SU-DHL-6 (cell line): ENCODE measurements at regions not wholly inside any gene's neighbourhood (a gene's known extent, or its start where the extent isn't known, plus 50 kb on each side); places are given as distances from the start of the nearest gene placed in this dataset.
A peak's percentile ranks its signal among the peaks of the same experiment; 100 is the strongest.

Experiments
- H2AFZ ChIP-seq: fragments of 200-600 bp; sonication (generic); 2 replicates; pipeline ENCODE4 v1.6.1; 2014; ENCODE audit warnings: low read depth, mild to moderate bottlenecking, moderate library complexity, mixed read lengths, antibody characterized with exemption, low read length; ENCODE audit not compliant: severe bottlenecking
- H3F3A ChIP-seq: fragments of 200-600 bp; shearing (Covaris generic); 2 replicates; pipeline ENCODE4 v1.6.0; 2016; ENCODE audit warnings: antibody characterized with exemption, mild to moderate bottlenecking; ENCODE audit not compliant: insufficient read depth
- H3K27ac ChIP-seq: fragments of 200-600 bp; sonication (generic); 2 replicates; pipeline ENCODE4 v1.5.1; 2016; ENCODE audit warnings: low read depth, mild to moderate bottlenecking, low read length, moderate library complexity, mixed read lengths
- H3K27me3 ChIP-seq: fragments of 200-600 bp; sonication (generic), shearing (Covaris generic); 2 replicates; pipeline ENCODE4 v1.6.0; 2014; ENCODE audit warnings: mild to moderate bottlenecking, low read length
- H3K36me3 ChIP-seq: fragments of 200-600 bp; sonication (generic); 2 replicates; pipeline ENCODE4 v1.6.1; 2014; ENCODE audit warnings: mild to moderate bottlenecking, low read length, mixed read lengths
- H3K4me2 ChIP-seq: fragments of 300-600, 200-600 bp; shearing (Covaris generic), sonication (generic); 2 replicates; pipeline ENCODE4 v1.6.0; 2014; ENCODE audit warnings: low read length, low read depth, mild to moderate bottlenecking; ENCODE audit not compliant: poor library complexity, severe bottlenecking
- H3K4me3 ChIP-seq: fragments of 200-600 bp; sonication (generic); 2 replicates; pipeline ENCODE4 v1.5.1; 2014; ENCODE audit warnings: antibody characterized with exemption, low read length, mild to moderate bottlenecking, mixed read lengths; ENCODE audit not compliant: insufficient read depth, poor library complexity, severe bottlenecking
- H3K79me2 ChIP-seq: fragments of 200-600 bp; sonication (generic); 2 replicates; pipeline ENCODE4 v1.6.1; 2014; ENCODE audit warnings: mild to moderate bottlenecking, low read length, moderate library complexity; ENCODE audit not compliant: insufficient read depth
- H3K9ac ChIP-seq: fragments of 200-600 bp; sonication (generic); 2 replicates; pipeline ENCODE4 v1.7.0; 2014; ENCODE audit warnings: mild to moderate bottlenecking, low read length
- H3K9me2 ChIP-seq: fragments of 200-600 bp; sonication (generic); replicated peaks from 2 replicates; pipeline ENCODE4 v1.6.1; 2014; ENCODE audit warnings: low read length; ENCODE audit not compliant: insufficient read depth
- H3K9me3 ChIP-seq: fragments of 200-600 bp; sonication (generic); 2 replicates; pipeline ENCODE4 v1.6.1; 2014; ENCODE audit warnings: low read length, mixed read lengths; ENCODE audit not compliant: insufficient read depth
- H4K20me1 ChIP-seq: fragments of 200-600 bp; sonication (generic); 2 replicates; pipeline ENCODE4 v1.6.1; 2014; ENCODE audit warnings: low read depth, mild to moderate bottlenecking, antibody characterized with exemption, low read length, moderate library complexity, mixed read lengths
- EZH2phosphoT487 ChIP-seq: fragments of 200-600 bp; sonication (generic), shearing (Covaris generic); conservative IDR thresholded peaks from 2 replicates; pipeline ENCODE4 v1.6.1; 2018; ENCODE audit warnings: mild to moderate bottlenecking, antibody characterized with exemption, low read length, moderate library complexity, mixed read lengths
- TF ChIP-seq, protein P1 (sequence below): fragments of 200-600 bp; sonication (generic); IDR thresholded peaks from one replicate; pipeline ENCODE4 v1.5.1; 2017; ENCODE audit warnings: antibody characterized with exemption, mild to moderate bottlenecking, low read length, moderate library complexity; ENCODE audit not compliant: insufficient read depth, poor library complexity, severe bottlenecking

DNA sequence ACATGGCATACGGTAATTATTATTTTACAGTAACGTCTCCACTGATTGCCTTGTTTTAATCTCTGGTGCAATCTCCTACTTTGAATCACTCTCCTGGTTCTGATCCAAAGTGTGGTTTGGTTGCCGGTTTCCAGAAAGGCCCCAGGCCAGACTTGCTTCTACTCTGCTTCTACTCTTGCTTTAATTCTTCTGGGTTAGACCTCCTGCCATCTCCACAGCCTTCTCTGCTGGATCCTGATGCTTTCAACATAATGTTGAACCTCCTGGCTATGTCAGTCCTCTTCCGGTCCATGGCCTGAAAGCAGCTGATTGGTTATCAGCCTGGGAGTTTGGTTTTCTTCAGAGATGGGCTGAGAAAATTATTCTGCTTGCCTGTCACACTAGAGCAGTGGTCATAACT lies 266.5 kb upstream of the RIMS1 start:
- no peaks in the 10 kb centered on the region for H3K79me2 ChIP-seq
- no peaks in the 10 kb centered on the region for H3K27me3 ChIP-seq
- H3K9me3 ChIP-seq = no peaks in the 10 kb centered on the region
- no peak overlapping the region for H2AFZ ChIP-seq
- H3K36me3 ChIP-seq = no peaks in the 10 kb centered on the region
- H3K9me2 ChIP-seq = no peaks in the 10 kb centered on the region
- no peak overlapping the region for H3K4me2 ChIP-seq
- TF ChIP-seq EZH2phosphoT487 = no peak
- TF ChIP-seq, protein P1, sequence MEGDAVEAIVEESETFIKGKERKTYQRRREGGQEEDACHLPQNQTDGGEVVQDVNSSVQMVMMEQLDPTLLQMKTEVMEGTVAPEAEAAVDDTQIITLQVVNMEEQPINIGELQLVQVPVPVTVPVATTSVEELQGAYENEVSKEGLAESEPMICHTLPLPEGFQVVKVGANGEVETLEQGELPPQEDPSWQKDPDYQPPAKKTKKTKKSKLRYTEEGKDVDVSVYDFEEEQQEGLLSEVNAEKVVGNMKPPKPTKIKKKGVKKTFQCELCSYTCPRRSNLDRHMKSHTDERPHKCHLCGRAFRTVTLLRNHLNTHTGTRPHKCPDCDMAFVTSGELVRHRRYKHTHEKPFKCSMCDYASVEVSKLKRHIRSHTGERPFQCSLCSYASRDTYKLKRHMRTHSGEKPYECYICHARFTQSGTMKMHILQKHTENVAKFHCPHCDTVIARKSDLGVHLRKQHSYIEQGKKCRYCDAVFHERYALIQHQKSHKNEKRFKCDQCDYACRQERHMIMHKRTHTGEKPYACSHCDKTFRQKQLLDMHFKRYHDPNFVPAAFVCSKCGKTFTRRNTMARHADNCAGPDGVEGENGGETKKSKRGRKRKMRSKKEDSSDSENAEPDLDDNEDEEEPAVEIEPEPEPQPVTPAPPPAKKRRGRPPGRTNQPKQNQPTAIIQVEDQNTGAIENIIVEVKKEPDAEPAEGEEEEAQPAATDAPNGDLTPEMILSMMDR = no peak
- no peak overlapping the region for H3K9ac ChIP-seq
- no peak overlapping the region for H3K4me3 ChIP-seq
- 0 out of 2 replicates have a peak, but pooled peaks cover 3% of the 10 kb centered on the region for H4K20me1 ChIP-seq
- H3F3A ChIP-seq = no peaks in the 10 kb centered on the region
- no peak overlapping the region for H3K27ac ChIP-seq

DNA sequence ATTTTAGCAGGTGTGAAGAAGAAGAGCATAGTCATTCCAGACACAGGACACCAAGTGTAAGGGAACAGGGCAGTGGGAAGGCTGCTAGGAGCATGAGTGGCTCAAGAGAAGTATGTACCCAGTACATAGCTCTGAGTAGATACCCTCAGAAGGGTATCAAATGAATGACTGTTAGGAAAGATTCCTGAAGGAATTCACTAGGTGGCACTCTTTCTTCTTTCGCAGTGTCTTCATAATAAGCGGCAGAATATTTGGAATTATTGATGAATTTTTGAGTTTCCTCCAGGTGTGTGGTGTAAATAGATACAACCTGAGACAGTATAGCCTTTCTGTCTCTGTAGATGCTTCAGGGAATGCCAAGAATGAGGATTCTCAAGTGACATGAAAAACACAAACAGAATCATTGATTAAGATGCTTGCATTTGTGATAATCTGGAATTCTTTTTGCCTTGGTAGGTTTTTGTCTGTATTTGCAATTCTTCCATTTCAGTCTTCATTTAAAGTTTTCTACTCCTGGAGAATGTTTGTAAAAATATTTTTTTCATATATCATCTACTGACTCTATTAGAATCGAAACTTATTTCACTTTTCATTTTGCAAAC lies 264.3 kb upstream of the RIMS1 start:
- no peaks in the 10 kb centered on the region for H3K9me3 ChIP-seq
- no peaks in the 10 kb centered on the region for H3K27me3 ChIP-seq
- no peak overlapping the region for H2AFZ ChIP-seq
- 0 out of 2 replicates have a peak, but pooled peaks cover 3% of the 10 kb centered on the region for H4K20me1 ChIP-seq
- no peaks in the 10 kb centered on the region for H3K79me2 ChIP-seq
- H3K9me2 ChIP-seq = no peaks in the 10 kb centered on the region
- TF ChIP-seq, protein P1 = peak; percentile 9
- no peak for TF ChIP-seq EZH2phosphoT487
- H3K27ac ChIP-seq = no peak overlapping the region
- H3K4me2 ChIP-seq = no peak overlapping the region
- H3K36me3 ChIP-seq = no peaks in the 10 kb centered on the region
- no peak overlapping the region for H3K4me3 ChIP-seq
- no peak overlapping the region for H3K9ac ChIP-seq
- no peaks in the 10 kb centered on the region for H3F3A ChIP-seq

DNA sequence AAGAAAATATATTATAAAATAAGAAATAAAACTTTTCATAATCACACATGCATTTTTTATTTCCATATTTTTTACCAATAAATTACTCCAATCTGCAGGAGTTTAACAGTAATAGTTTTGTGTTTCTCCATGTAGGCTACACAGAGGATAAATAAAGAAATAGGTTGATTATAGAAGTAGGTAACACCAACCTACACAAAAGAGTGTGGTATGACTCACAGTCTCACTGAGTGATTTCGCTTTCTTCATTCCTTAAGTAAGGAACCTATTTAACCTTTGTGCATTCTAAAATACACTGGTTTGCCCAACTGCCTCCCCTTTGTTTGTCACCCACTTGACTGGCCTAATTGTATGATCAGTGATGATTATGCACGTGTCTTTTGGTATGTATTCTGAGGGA lies 244.2 kb upstream of the RIMS1 start:
- Histone ChIP-seq H3K79me2 (no peaks in the 10 kb centered on the region), H2AFZ (no peak overlapping the region), H4K20me1 (no peaks in the 10 kb centered on the region), H3K27ac (no peak overlapping the region), H3K4me3 (no peak overlapping the region), H3K9me3 (no peaks in the 10 kb centered on the region), H3K9me2 (no peaks in the 10 kb centered on the region), H3F3A (no peaks in the 10 kb centered on the region), H3K4me2 (no peak overlapping the region), H3K9ac (no peak overlapping the region), H3K27me3 (no peaks in the 10 kb centered on the region), H3K36me3 (no peaks in the 10 kb centered on the region)
- TF ChIP-seq EZH2phosphoT487 = no peak
- TF ChIP-seq, protein P1 = no peak
